ENCODE measurements at regions not wholly inside any gene's neighbourhood (a gene's known extent, or its start where the extent isn't known, plus 50 kb on each side); places are given as distances from the start of the nearest gene placed in this dataset.

GRCh38 chr12:53871367-53871766, 67.3 kb upstream of the HOXC13 start:
- TF ChIP-seq CAMTA2 (CRISPR knock-in tag; IDR thresholded peaks at IDR 0.05; ENCODE audit: borderline replicate concordance) (no peak), YEATS4 (CRISPR knock-in tag; IDR thresholded peaks at IDR 0.05; ENCODE audit: borderline replicate concordance) (no peak), NFKBIZ (CRISPR knock-in tag; IDR thresholded peaks at IDR 0.05) (no peak), CTCF (CRISPR knock-in tag; IDR thresholded peaks at IDR 0.05) (no peak), ZBTB4 (CRISPR knock-in tag; IDR thresholded peaks at IDR 0.05; ENCODE audit: borderline replicate concordance) (no peak), MNT (IDR thresholded peaks at IDR 0.05) (no peak), ARNT (IDR thresholded peaks at IDR 0.05) (no peak), FOXM1 (CRISPR knock-in tag; IDR thresholded peaks at IDR 0.05) (no peak), HOXA7 (CRISPR knock-in tag; IDR thresholded peaks at IDR 0.05) (no peak)

All from HepG2 (cell line).